SU-DHL-6 (cell line): ENCODE measurements at regions not wholly inside any gene's neighbourhood (a gene's known extent, or its start where the extent isn't known, plus 50 kb on each side); places are given as distances from the start of the nearest gene placed in this dataset.

Experiments
- H2AFZ ChIP-seq: fragments of 200-600 bp; sonication (generic); 2 replicates; pipeline ENCODE4 v1.6.1; 2014; ENCODE audit warnings: low read depth, mild to moderate bottlenecking, moderate library complexity, mixed read lengths, antibody characterized with exemption, low read length; ENCODE audit not compliant: severe bottlenecking
- H3F3A ChIP-seq: fragments of 200-600 bp; shearing (Covaris generic); 2 replicates; pipeline ENCODE4 v1.6.0; 2016; ENCODE audit warnings: antibody characterized with exemption, mild to moderate bottlenecking; ENCODE audit not compliant: insufficient read depth
- H3K27ac ChIP-seq: fragments of 200-600 bp; sonication (generic); 2 replicates; pipeline ENCODE4 v1.5.1; 2016; ENCODE audit warnings: low read depth, mild to moderate bottlenecking, low read length, moderate library complexity, mixed read lengths
- H3K27me3 ChIP-seq: fragments of 200-600 bp; sonication (generic), shearing (Covaris generic); 2 replicates; pipeline ENCODE4 v1.6.0; 2014; ENCODE audit warnings: mild to moderate bottlenecking, low read length
- H3K36me3 ChIP-seq: fragments of 200-600 bp; sonication (generic); 2 replicates; pipeline ENCODE4 v1.6.1; 2014; ENCODE audit warnings: mild to moderate bottlenecking, low read length, mixed read lengths
- H3K4me2 ChIP-seq: fragments of 300-600, 200-600 bp; shearing (Covaris generic), sonication (generic); 2 replicates; pipeline ENCODE4 v1.6.0; 2014; ENCODE audit warnings: low read length, low read depth, mild to moderate bottlenecking; ENCODE audit not compliant: poor library complexity, severe bottlenecking
- H3K4me3 ChIP-seq: fragments of 200-600 bp; sonication (generic); 2 replicates; pipeline ENCODE4 v1.5.1; 2014; ENCODE audit warnings: antibody characterized with exemption, low read length, mild to moderate bottlenecking, mixed read lengths; ENCODE audit not compliant: insufficient read depth, poor library complexity, severe bottlenecking
- H3K79me2 ChIP-seq: fragments of 200-600 bp; sonication (generic); 2 replicates; pipeline ENCODE4 v1.6.1; 2014; ENCODE audit warnings: mild to moderate bottlenecking, low read length, moderate library complexity; ENCODE audit not compliant: insufficient read depth
- H3K9ac ChIP-seq: fragments of 200-600 bp; sonication (generic); 2 replicates; pipeline ENCODE4 v1.7.0; 2014; ENCODE audit warnings: mild to moderate bottlenecking, low read length
- H3K9me2 ChIP-seq: fragments of 200-600 bp; sonication (generic); replicated peaks from 2 replicates; pipeline ENCODE4 v1.6.1; 2014; ENCODE audit warnings: low read length; ENCODE audit not compliant: insufficient read depth
- H3K9me3 ChIP-seq: fragments of 200-600 bp; sonication (generic); 2 replicates; pipeline ENCODE4 v1.6.1; 2014; ENCODE audit warnings: low read length, mixed read lengths; ENCODE audit not compliant: insufficient read depth
- H4K20me1 ChIP-seq: fragments of 200-600 bp; sonication (generic); 2 replicates; pipeline ENCODE4 v1.6.1; 2014; ENCODE audit warnings: low read depth, mild to moderate bottlenecking, antibody characterized with exemption, low read length, moderate library complexity, mixed read lengths
- CTCF ChIP-seq: fragments of 200-600 bp; sonication (generic); IDR thresholded peaks from one replicate; pipeline ENCODE4 v1.5.1; 2017; ENCODE audit warnings: antibody characterized with exemption, mild to moderate bottlenecking, low read length, moderate library complexity; ENCODE audit not compliant: insufficient read depth, poor library complexity, severe bottlenecking
- EZH2phosphoT487 ChIP-seq: fragments of 200-600 bp; sonication (generic), shearing (Covaris generic); conservative IDR thresholded peaks from 2 replicates; pipeline ENCODE4 v1.6.1; 2018; ENCODE audit warnings: mild to moderate bottlenecking, antibody characterized with exemption, low read length, moderate library complexity, mixed read lengths

- H3K27me3 ChIP-seq: no peaks in the 10 kb centered on the region
- H3K36me3 ChIP-seq: no peaks in the 10 kb centered on the region
- H2AFZ ChIP-seq: no peak overlapping the region
- no peaks in the 10 kb centered on the region for H3K9me2 ChIP-seq
- H3K9ac ChIP-seq: no peak overlapping the region
- H4K20me1 ChIP-seq: no peaks in the 10 kb centered on the region
- TF ChIP-seq CTCF: no peak
- TF ChIP-seq EZH2phosphoT487: no peak
- no peak overlapping the region for H3K4me3 ChIP-seq
- H3K79me2 ChIP-seq: no peaks in the 10 kb centered on the region
- no peak overlapping the region for H3K4me2 ChIP-seq
- no peaks in the 10 kb centered on the region for H3F3A ChIP-seq
- H3K9me3 ChIP-seq: no peaks in the 10 kb centered on the region
- no peak overlapping the region for H3K27ac ChIP-seq
Measured at GRCh38 chr5:56585999-56586691, 229.2 kb upstream of the MAP3K1 start.

- Histone ChIP-seq H3K27me3 (no peaks in the 10 kb centered on the region), H3K4me2 (no peak overlapping the region), H3K9me3 (no peaks in the 10 kb centered on the region)
Measured at GRCh38 chr5:56585461-56585860, 229.9 kb upstream of the MAP3K1 start.

DNA sequence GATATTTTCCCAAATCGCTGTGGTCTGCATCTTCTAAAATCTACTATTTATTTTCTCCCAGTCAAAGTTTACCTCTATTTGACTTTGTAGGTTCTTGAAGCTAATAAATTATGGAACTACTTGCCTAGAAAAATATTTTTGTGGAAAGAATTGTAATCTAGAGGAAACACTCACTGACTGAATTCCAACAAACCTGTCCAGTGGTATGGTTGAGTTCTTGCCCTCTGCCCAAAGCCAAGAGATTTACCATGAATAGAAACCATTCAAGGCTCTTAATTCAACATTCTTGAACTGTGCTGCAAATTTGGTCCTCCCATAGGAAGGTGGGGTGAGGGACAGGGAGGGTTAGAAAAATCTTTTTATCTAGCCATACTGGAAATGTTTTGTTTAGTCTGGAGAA lies 233.9 kb upstream of the MAP3K1 start:
- no peak overlapping the region for H3K27ac ChIP-seq
- H3K4me3 ChIP-seq: no peak overlapping the region
- no peaks in the 10 kb centered on the region for H3K9me3 ChIP-seq
- H3K27me3 ChIP-seq: no peaks in the 10 kb centered on the region
- no peak overlapping the region for H3K4me2 ChIP-seq
- no peaks in the 10 kb centered on the region for H3F3A ChIP-seq
- H2AFZ ChIP-seq: no peak overlapping the region
- H3K36me3 ChIP-seq: no peaks in the 10 kb centered on the region
- H4K20me1 ChIP-seq: no peaks in the 10 kb centered on the region
- no peaks in the 10 kb centered on the region for H3K79me2 ChIP-seq
- H3K9me2 ChIP-seq: no peaks in the 10 kb centered on the region
- TF ChIP-seq CTCF (no peak), EZH2phosphoT487 (no peak)
- H3K9ac ChIP-seq: no peak overlapping the region

More at GRCh38 chr5:56585461-56585860, 229.9 kb upstream of the MAP3K1 start:
- H3K9ac ChIP-seq: no peak overlapping the region
- no peaks in the 10 kb centered on the region for H3K9me2 ChIP-seq
- H2AFZ ChIP-seq: no peak overlapping the region
- no peak overlapping the region for H3K4me3 ChIP-seq
- H3K36me3 ChIP-seq: no peaks in the 10 kb centered on the region
- no peaks in the 10 kb centered on the region for H4K20me1 ChIP-seq
- no peak overlapping the region for H3K27ac ChIP-seq
- H3K79me2 ChIP-seq: no peaks in the 10 kb centered on the region
- TF ChIP-seq CTCF: no peak
- no peak for TF ChIP-seq EZH2phosphoT487
- no peaks in the 10 kb centered on the region for H3F3A ChIP-seq
